GM18499 (cell line): ENCODE measurements at regions not wholly inside any gene's neighbourhood (a gene's known extent, or its start where the extent isn't known, plus 50 kb on each side); places are given as distances from the start of the nearest gene placed in this dataset.
"Not testable (repeated sequence)": the region's sequence is repeated elsewhere in the genome, so short reads cannot be mapped to it uniquely, and the experiment has no call there.

Experiments used
- ATAC-seq: cut with Tn5 transposase; IDR thresholded peaks from one replicate; pipeline ENCODE4 v1.9.1; 2021; ENCODE audit warnings: moderate number of reproducible peaks; ENCODE audit not compliant: insufficient read depth, unreplicated experiment

- not testable (repeated sequence) for ATAC-seq
Measured at GRCh38 chr14:106714446-106715428, 1188.4 kb downstream of the TMEM121 start.

GRCh38 chr14:106717544-106717943, 1191.2 kb downstream of the TMEM121 start:
- ATAC-seq = not testable (repeated sequence)

- not testable (repeated sequence) for ATAC-seq
Measured at GRCh38 chr14:106719880-106720279, 1193.5 kb downstream of the TMEM121 start.

- not testable (repeated sequence) for ATAC-seq
Measured at GRCh38 chr14:106721926-106722325, 1195.5 kb downstream of the TMEM121 start.

- ATAC-seq = not testable (repeated sequence)
Measured at GRCh38 chr14:106722813-106723687, 1196.7 kb downstream of the TMEM121 start.

- not testable (repeated sequence) for ATAC-seq
Measured at GRCh38 chr14:106727962-106728361, 1201.6 kb downstream of the TMEM121 start.

GRCh38 chr14:106728611-106729010, 1202.2 kb downstream of the TMEM121 start:
- ATAC-seq = no peak

- ATAC-seq = no peak
Measured at GRCh38 chr14:106729551-106729950, 1203.2 kb downstream of the TMEM121 start.

GRCh38 chr14:106733771-106734170, 1207.4 kb downstream of the TMEM121 start:
- no peak for ATAC-seq

- ATAC-seq = no peak
Measured at GRCh38 chr14:106737021-106737420, 1210.6 kb downstream of the TMEM121 start.

- no peak for ATAC-seq
Measured at GRCh38 chr14:106738075-106738474, 1211.7 kb downstream of the TMEM121 start.

GRCh38 chr14:106738598-106739258, 1212.3 kb downstream of the TMEM121 start:
- ATAC-seq = not testable (repeated sequence)

- ATAC-seq = not testable (repeated sequence)
Measured at GRCh38 chr14:106741086-106741827, 1214.9 kb downstream of the TMEM121 start.

GRCh38 chr14:106745016-106745767, 1218.8 kb downstream of the TMEM121 start:
- not testable (repeated sequence) for ATAC-seq

GRCh38 chr14:106750089-106750488, 1223.7 kb downstream of the TMEM121 start:
- ATAC-seq = not testable (repeated sequence)

- ATAC-seq = not testable (repeated sequence)
Measured at GRCh38 chr14:106753751-106754150, 1227.4 kb downstream of the TMEM121 start.

GRCh38 chr14:106757444-106757843, 1231.1 kb downstream of the TMEM121 start:
- not testable (repeated sequence) for ATAC-seq

- not testable (repeated sequence) for ATAC-seq
Measured at GRCh38 chr14:106761886-106762816, 1235.8 kb downstream of the TMEM121 start.
